GM12878 (cell line): ENCODE measurements at regions not wholly inside any gene's neighbourhood (a gene's known extent, or its start where the extent isn't known, plus 50 kb on each side); places are given as distances from the start of the nearest gene placed in this dataset.

Experiments
- BCLAF1 ChIP-seq: fragments of 450-650 bp; IDR thresholded peaks from 2 replicates; pipeline ENCODE4 v1.6.1; 2017; ENCODE audit warnings: antibody characterized with exemption, mild to moderate bottlenecking, moderate library complexity
- BRCA1 ChIP-seq: IDR thresholded peaks from 2 replicates; pipeline ENCODE4 v1.6.1; 2011; ENCODE audit warnings: low read depth, low read length, improper control_type of control experiment
- CREB1 ChIP-seq: IDR thresholded peaks from 2 replicates; pipeline ENCODE4 v1.6.1; 2012; ENCODE audit warnings: low read depth, mild to moderate bottlenecking, inconsistent platforms
- CTCF ChIP-seq, 3 experiments: IDR thresholded peaks in 2 of 3; conservative IDR thresholded peaks in 1 of 3; 2 replicates each; pipeline ENCODE4 v1.5.1; 2011; ENCODE audit warnings: low read depth in 3 of 3, low read length in 3 of 3, mild to moderate bottlenecking in 3 of 3, control low read depth in 2 of 3, moderate library complexity in 2 of 3, inconsistent platforms in 1 of 3, mixed read lengths in 1 of 3; ENCODE audit not compliant: control insufficient read depth in 2 of 3, insufficient read depth in 1 of 3; ENCODE audit errors: extremely low read depth in 1 of 3
- FOXK2 ChIP-seq: fragments of 450-650 bp; IDR thresholded peaks from 2 replicates; pipeline ENCODE4 v1.6.1; 2017; ENCODE audit warnings: mild to moderate bottlenecking, moderate library complexity
- MAX ChIP-seq: IDR thresholded peaks from 2 replicates; pipeline ENCODE4 v1.6.1; 2012; ENCODE audit warnings: low read depth, low read length, improper control_type of control experiment
- PBX3 ChIP-seq: IDR thresholded peaks from 2 replicates; pipeline ENCODE4 v1.6.1; 2011; ENCODE audit warnings: mild to moderate bottlenecking, low read depth, low read length, moderate library complexity; ENCODE audit not compliant: insufficient replicate concordance
- POLR2A ChIP-seq: IDR thresholded peaks from 2 replicates; pipeline ENCODE4 v1.6.1; 2011; ENCODE audit warnings: low read depth, mild to moderate bottlenecking, low read length
- POLR2AphosphoS2 ChIP-seq: IDR thresholded peaks from 2 replicates; pipeline ENCODE4 v1.6.1; 2011; ENCODE audit warnings: low read depth, mild to moderate bottlenecking, low read length, improper control_type of control experiment, moderate library complexity
- RFX5 ChIP-seq: IDR thresholded peaks from 2 replicates; pipeline ENCODE4 v1.6.1; 2011; ENCODE audit warnings: low read depth, low read length, improper control_type of control experiment
- TCF7 ChIP-seq: IDR thresholded peaks from 2 replicates; pipeline ENCODE4 v1.6.1; 2014; ENCODE audit warnings: antibody characterized with exemption, borderline replicate concordance
- USF2 ChIP-seq: IDR thresholded peaks from 2 replicates; pipeline ENCODE4 v1.6.1; 2011; ENCODE audit warnings: low read depth, low read length, improper control_type of control experiment, borderline replicate concordance
- ZNF217 ChIP-seq: fragments of 450-650 bp; IDR thresholded peaks from 2 replicates; pipeline ENCODE4 v1.6.1; 2017; ENCODE audit warnings: antibody characterized with exemption, mild to moderate bottlenecking
- ZZZ3 ChIP-seq: IDR thresholded peaks from 2 replicates; pipeline ENCODE4 v1.6.1; 2011; ENCODE audit warnings: low read depth; ENCODE audit not compliant: control insufficient read depth, insufficient read length

- TF ChIP-seq BRCA1 (no peak), USF2 (no peak), RFX5 (no peak), PBX3 (no peak), FOXK2 (no peak), TCF7 (no peak), CREB1 (no peak), CTCF (IDR thresholded peaks at IDR 0.05 in 2 of 3, conservative IDR thresholded peaks at IDR 0.05 in 1 of 3; ENCODE audit: control insufficient read depth in 2 of 3, extremely low read depth in 1 of 3, insufficient read depth in 1 of 3, low read depth in 3 of 3, low read length in 3 of 3) (no peak), POLR2A (no peak), ZNF217 (no peak), MAX (no peak), BCLAF1 (no peak), POLR2AphosphoS2 (no peak), ZZZ3 (no peak)
Observed at GRCh38 chr9:87249029-87249428, 248.6 kb upstream of the DAPK1 start.
